Loucy (cell line): ENCODE measurements at regions not wholly inside any gene's neighbourhood (a gene's known extent, or its start where the extent isn't known, plus 50 kb on each side); places are given as distances from the start of the nearest gene placed in this dataset.

Experiments used
- H2AFZ ChIP-seq: fragments of 200-600 bp; sonication (generic); 2 replicates; pipeline ENCODE4 v1.6.0; 2016; ENCODE audit warnings: antibody characterized with exemption, mild to moderate bottlenecking, low read length, moderate library complexity
- H3F3A ChIP-seq: fragments of 200-600 bp; 2 replicates; pipeline ENCODE4 v1.6.0; 2016; ENCODE audit warnings: antibody characterized with exemption, low read depth, mild to moderate bottlenecking
- H3K27me3 ChIP-seq: fragments of 200-600 bp; sonication (generic); 2 replicates; pipeline ENCODE4 v1.6.1; 2014; ENCODE audit warnings: low read length, mild to moderate bottlenecking; ENCODE audit not compliant: insufficient read depth, poor library complexity, severe bottlenecking
- H3K36me3 ChIP-seq: fragments of 200-600 bp; sonication (generic); 2 replicates; pipeline ENCODE4 v1.6.1; 2016; ENCODE audit warnings: low read length; ENCODE audit not compliant: insufficient read depth
- H3K4me1 ChIP-seq: fragments of 200-600 bp; sonication (generic); 2 replicates; pipeline ENCODE4 v1.5.1; 2014; ENCODE audit warnings: low read length, mild to moderate bottlenecking; ENCODE audit not compliant: insufficient read depth, poor library complexity, severe bottlenecking
- H3K4me2 ChIP-seq: fragments of 200-600 bp; sonication (generic); 2 replicates; pipeline ENCODE4 v1.6.0; 2014; ENCODE audit warnings: antibody characterized with exemption, low read length, low read depth, mild to moderate bottlenecking; ENCODE audit not compliant: poor library complexity, severe bottlenecking
- H3K4me3 ChIP-seq: fragments of 200-600 bp; sonication (generic); 2 replicates; pipeline ENCODE4 v1.5.1; 2014; ENCODE audit warnings: low read length, mild to moderate bottlenecking, mixed read lengths; ENCODE audit not compliant: poor library complexity, severe bottlenecking
- H3K79me2 ChIP-seq: fragments of 200-600 bp; sonication (generic); 2 replicates; pipeline ENCODE4 v1.6.1; 2014; ENCODE audit warnings: low read length; ENCODE audit not compliant: insufficient read depth
- H3K9ac ChIP-seq: fragments of 200-600 bp; sonication (generic); 2 replicates; pipeline ENCODE4 v1.6.0; 2014; ENCODE audit warnings: mild to moderate bottlenecking, low read depth, low read length, moderate library complexity; ENCODE audit not compliant: poor library complexity, severe bottlenecking
- H3K9me2 ChIP-seq: fragments of 200-600 bp; sonication (generic); replicated peaks from 2 replicates; pipeline ENCODE4 v1.6.1; 2016; ENCODE audit warnings: low read depth, low read length, mixed read lengths
- H3K9me3 ChIP-seq: fragments of 200-600 bp; sonication (generic); 2 replicates; pipeline ENCODE4 v1.6.1; 2014; ENCODE audit warnings: mild to moderate bottlenecking, antibody characterized with exemption, low read length, low read depth; ENCODE audit not compliant: insufficient read depth
- H4K20me1 ChIP-seq: fragments of 200-600 bp; sonication (generic); 2 replicates; pipeline ENCODE4 v1.6.0; 2014; ENCODE audit warnings: antibody characterized with exemption, low read length, mild to moderate bottlenecking; ENCODE audit not compliant: insufficient read depth, poor library complexity, severe bottlenecking
- CTCF ChIP-seq: fragments of 200-600 bp; sonication (generic); conservative IDR thresholded peaks from 2 replicates; pipeline ENCODE4 v1.5.1; 2014; ENCODE audit warnings: mild to moderate bottlenecking, antibody characterized with exemption, low read length
- EZH2phosphoT487 ChIP-seq: fragments of 200-600 bp; IDR thresholded peaks from 2 replicates; pipeline ENCODE4 v1.6.1; 2018; ENCODE audit warnings: antibody characterized with exemption, mild to moderate bottlenecking, moderate library complexity, borderline replicate concordance

GRCh38 chr12:71219224-71219623 lies 61.4 kb upstream of the TSPAN8 start:
- Histone ChIP-seq H3K27me3 (no peaks in the 10 kb centered on the region), H2AFZ (no peak overlapping the region), H3K9me2 (no peaks in the 10 kb centered on the region), H3F3A (peaks cover 2% of the 10 kb centered on the region; the same call in 1 of the 2 replicates), H3K9me3 (no peaks in the 10 kb centered on the region), H3K4me3 (no peak overlapping the region), H3K4me1 (peaks cover 34% of the 10 kb centered on the region), H3K36me3 (no peaks in the 10 kb centered on the region), H3K4me2 (no peak overlapping the region), H4K20me1 (no peaks in the 10 kb centered on the region), H3K79me2 (no peaks in the 10 kb centered on the region), H3K9ac (no peak overlapping the region)
- no peak for TF ChIP-seq CTCF
- no peak for TF ChIP-seq EZH2phosphoT487

- Histone ChIP-seq H3K4me1 (peaks cover 38% of the 10 kb centered on the region), H3K4me3 (no peak overlapping the region), H3K9me2 (no peaks in the 10 kb centered on the region), H4K20me1 (no peaks in the 10 kb centered on the region), H3K9me3 (no peaks in the 10 kb centered on the region), H2AFZ (0 out of 2 replicates have a peak overlapping the region, but pooled peaks have one; percentile 7), H3K4me2 (no peak overlapping the region), H3F3A (peaks cover 2% of the 10 kb centered on the region; the same call in 1 of the 2 replicates), H3K79me2 (no peaks in the 10 kb centered on the region), H3K27me3 (no peaks in the 10 kb centered on the region), H3K9ac (no peak overlapping the region), H3K36me3 (no peaks in the 10 kb centered on the region)
- TF ChIP-seq EZH2phosphoT487 (no peak), CTCF (no peak)
Measured at GRCh38 chr12:71218616-71219015, 60.8 kb upstream of the TSPAN8 start.

GRCh38 chr12:71216725-71217579 lies 59.2 kb upstream of the TSPAN8 start:
- H3K9me2 ChIP-seq = no peaks in the 10 kb centered on the region
- H3K36me3 ChIP-seq = no peaks in the 10 kb centered on the region
- H3K4me2 ChIP-seq = peak overlapping the region; percentile 43
- H2AFZ ChIP-seq = 0 out of 2 replicates have a peak overlapping the region, but pooled peaks have one; percentile 6
- peaks cover 38% of the 10 kb centered on the region for H3K4me1 ChIP-seq
- TF ChIP-seq EZH2phosphoT487 (no peak), CTCF (peak; percentile 92)
- H3K4me3 ChIP-seq = no peak overlapping the region
- H3K9ac ChIP-seq = no peak overlapping the region
- H3F3A ChIP-seq = peaks cover 2% of the 10 kb centered on the region; the same call in 1 of the 2 replicates
- no peaks in the 10 kb centered on the region for H4K20me1 ChIP-seq
- H3K27me3 ChIP-seq = no peaks in the 10 kb centered on the region
- no peaks in the 10 kb centered on the region for H3K79me2 ChIP-seq
- H3K9me3 ChIP-seq = no peaks in the 10 kb centered on the region
